IPS-18a (cell line): ENCODE measurements at regions not wholly inside any gene's neighbourhood (a gene's known extent, or its start where the extent isn't known, plus 50 kb on each side); places are given as distances from the start of the nearest gene placed in this dataset.
"Not testable (repeated sequence)": the region's sequence is repeated elsewhere in the genome, so short reads cannot be mapped to it uniquely, and the experiment has no call there.

Experiments used
- H3K27ac ChIP-seq: one replicate; pipeline ENCODE4 v1.5.1; 2013; ENCODE audit warnings: low read length
- H3K27me3 ChIP-seq: one replicate; pipeline ENCODE4 v1.6.1; 2013; ENCODE audit warnings: mild to moderate bottlenecking, low read length; ENCODE audit not compliant: control insufficient read depth, insufficient read depth
- H3K36me3 ChIP-seq: one replicate; pipeline ENCODE4 v1.6.1; 2013; ENCODE audit warnings: low read depth, low read length; ENCODE audit not compliant: control insufficient read depth
- H3K4me1 ChIP-seq: one replicate; pipeline ENCODE4 v1.6.1; 2013; ENCODE audit warnings: low read depth, low read length; ENCODE audit not compliant: control insufficient read depth
- H3K4me3 ChIP-seq: one replicate; pipeline ENCODE4 v1.5.1; 2013; ENCODE audit warnings: low read length
- H3K9ac ChIP-seq: one replicate; pipeline ENCODE4 v1.6.1; 2013; ENCODE audit warnings: mild to moderate bottlenecking, low read length, moderate library complexity
- H3K9me3 ChIP-seq: one replicate; pipeline ENCODE4 v1.6.1; 2013; ENCODE audit warnings: low read depth, low read length; ENCODE audit not compliant: control insufficient read depth

GRCh38 chr14:104400355-104400754 is 179.2 kb upstream of the C14orf180 start:
- H3K27ac ChIP-seq, result no peak overlapping the region
- H3K4me1 ChIP-seq, result peaks cover 12% of the 10 kb centered on the region
- no peaks in the 10 kb centered on the region for H3K27me3 ChIP-seq
- H3K36me3 ChIP-seq, result no peaks in the 10 kb centered on the region
- peaks cover 3% of the 10 kb centered on the region for H3K9me3 ChIP-seq
- H3K9ac ChIP-seq, result no peak overlapping the region
- H3K4me3 ChIP-seq, result no peak overlapping the region

DNA sequence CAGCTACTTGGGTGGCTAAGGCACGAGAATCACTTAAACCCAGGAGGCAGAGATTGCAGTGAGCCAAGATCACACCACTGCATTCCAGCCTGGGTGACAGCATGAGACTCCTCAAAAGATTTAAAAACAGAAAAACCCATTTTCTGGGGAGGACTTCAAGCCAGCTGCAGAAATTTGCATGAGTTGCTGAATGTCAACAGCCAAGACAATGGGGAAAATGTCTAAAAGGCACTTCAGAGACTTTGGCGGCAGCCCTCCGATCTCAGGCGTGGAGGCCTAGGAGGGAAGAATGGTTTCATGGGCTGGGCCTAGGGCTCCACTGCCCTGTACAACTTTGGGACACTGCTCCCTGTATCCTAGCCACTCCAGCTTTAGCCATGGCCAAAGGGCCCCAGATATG is 177.8 kb upstream of the C14orf180 start:
- no peak overlapping the region for H3K27ac ChIP-seq
- H3K4me1 ChIP-seq, result peaks cover 12% of the 10 kb centered on the region
- H3K36me3 ChIP-seq, result no peaks in the 10 kb centered on the region
- no peak overlapping the region for H3K9ac ChIP-seq
- no peak overlapping the region for H3K4me3 ChIP-seq
- H3K9me3 ChIP-seq, result peaks cover 3% of the 10 kb centered on the region
- H3K27me3 ChIP-seq, result no peaks in the 10 kb centered on the region

DNA sequence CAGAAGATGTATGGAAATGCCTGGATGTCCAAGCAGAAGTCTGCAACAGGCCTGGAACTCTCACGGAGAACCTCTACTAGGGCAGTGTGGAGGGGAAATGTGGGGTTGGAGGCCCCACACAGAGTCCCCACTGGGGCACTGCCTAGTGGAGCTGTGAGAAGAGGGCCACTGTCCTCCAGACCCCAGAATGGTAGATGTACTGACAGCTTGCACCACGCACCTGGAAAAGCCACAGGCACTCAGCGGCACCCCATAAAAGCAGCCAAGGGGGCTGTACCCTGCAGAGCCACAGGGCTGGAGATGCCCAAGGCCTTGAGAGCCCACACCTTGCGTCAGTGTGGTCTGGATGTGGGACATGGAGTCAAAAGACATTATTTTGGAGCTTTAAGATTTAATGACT is 177.3 kb upstream of the C14orf180 start:
- H3K9ac ChIP-seq, H3K4me3 ChIP-seq, H3K36me3 ChIP-seq, H3K9me3 ChIP-seq, H3K27ac ChIP-seq, H3K27me3 ChIP-seq: not testable (repeated sequence)
- peaks cover 12% of the 10 kb centered on the region for H3K4me1 ChIP-seq

GRCh38 chr14:104403421-104404220 is 175.9 kb upstream of the C14orf180 start:
- no peak overlapping the region for H3K4me3 ChIP-seq
- H3K27me3 ChIP-seq, result no peaks in the 10 kb centered on the region
- peaks cover 12% of the 10 kb centered on the region for H3K4me1 ChIP-seq
- no peak overlapping the region for H3K9ac ChIP-seq
- H3K9me3 ChIP-seq, result no peaks in the 10 kb centered on the region
- H3K27ac ChIP-seq, result no peak overlapping the region
- H3K36me3 ChIP-seq, result no peaks in the 10 kb centered on the region

- no peaks in the 10 kb centered on the region for H3K9me3 ChIP-seq
- H3K27me3 ChIP-seq, result no peaks in the 10 kb centered on the region
- H3K9ac ChIP-seq, result no peak overlapping the region
- H3K27ac ChIP-seq, result no peak overlapping the region
- peaks cover 12% of the 10 kb centered on the region for H3K4me1 ChIP-seq
- no peaks in the 10 kb centered on the region for H3K36me3 ChIP-seq
- H3K4me3 ChIP-seq, result no peak overlapping the region
These were observed 174.6 kb upstream of the C14orf180 start for GRCh38 chr14:104404922-104405321.

DNA sequence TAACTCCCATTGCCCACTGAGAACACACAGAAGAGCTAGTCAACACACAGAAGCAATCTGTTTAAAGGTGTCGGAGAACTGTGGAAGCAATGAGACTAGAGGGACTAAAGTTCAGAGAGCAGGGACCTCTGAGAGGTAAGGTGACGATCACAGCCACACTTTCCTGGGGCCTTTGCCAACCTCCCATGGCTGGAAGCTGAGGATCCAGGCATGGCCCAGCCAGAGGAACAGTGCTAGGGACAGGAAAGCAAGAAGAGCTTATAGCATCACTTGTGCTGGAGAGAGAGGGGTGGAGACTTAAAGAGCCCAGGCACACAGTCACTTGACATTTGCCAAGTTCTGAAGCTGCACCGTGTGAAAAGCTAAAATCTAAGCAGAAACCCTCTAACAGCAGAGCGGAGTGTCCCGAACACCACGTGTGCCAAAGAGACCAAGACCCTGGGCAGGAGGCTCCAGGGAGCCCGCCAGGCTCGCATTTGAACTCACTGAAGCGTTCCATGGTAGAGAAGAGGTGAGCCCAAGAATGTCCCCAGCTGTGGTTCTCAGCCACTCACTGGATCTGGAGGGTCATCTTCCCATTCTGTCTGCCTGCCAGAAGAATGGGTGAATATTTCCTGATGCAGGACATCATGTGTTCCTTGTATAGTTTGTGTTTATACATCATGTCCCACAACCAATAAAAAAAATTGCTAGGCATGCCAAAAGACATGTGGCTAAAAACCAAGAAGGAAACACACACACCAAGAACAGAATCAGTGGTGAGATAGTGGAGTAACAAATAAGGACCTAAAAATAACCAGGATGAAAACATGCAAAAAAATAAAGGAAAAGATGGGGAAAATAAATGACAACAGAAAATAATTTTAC is 174.0 kb upstream of the C14orf180 start:
- H3K27ac ChIP-seq, result no peak overlapping the region
- H3K27me3 ChIP-seq, result no peaks in the 10 kb centered on the region
- H3K9me3 ChIP-seq, result no peaks in the 10 kb centered on the region

GRCh38 chr14:104406831-104407230 is 172.7 kb upstream of the C14orf180 start:
- Histone ChIP-seq H3K4me3 (no peak overlapping the region), H3K9ac (no peak overlapping the region), H3K27ac (no peak overlapping the region), H3K36me3 (no peaks in the 10 kb centered on the region), H3K27me3 (no peaks in the 10 kb centered on the region), H3K9me3 (no peaks in the 10 kb centered on the region), H3K4me1 (peaks cover 12% of the 10 kb centered on the region)

More for the DNA sequence above, 174.0 kb upstream of the C14orf180 start:
- Histone ChIP-seq H3K4me3 (no peak overlapping the region), H3K4me1 (peaks cover 12% of the 10 kb centered on the region), H3K36me3 (no peaks in the 10 kb centered on the region), H3K9ac (no peak overlapping the region)

GRCh38 chr14:104416383-104416782 is 163.2 kb upstream of the C14orf180 start:
- no peaks in the 10 kb centered on the region for H3K9me3 ChIP-seq

GRCh38 chr14:104419865-104420505 is 159.6 kb upstream of the C14orf180 start:
- H3K36me3 ChIP-seq, result no peaks in the 10 kb centered on the region
- no peak overlapping the region for H3K27ac ChIP-seq
- H3K9me3 ChIP-seq, result no peaks in the 10 kb centered on the region
- peaks cover 10% of the 10 kb centered on the region for H3K4me1 ChIP-seq
- no peak overlapping the region for H3K4me3 ChIP-seq
- H3K9ac ChIP-seq, result no peak overlapping the region
- no peaks in the 10 kb centered on the region for H3K27me3 ChIP-seq

More at GRCh38 chr14:104416383-104416782, 163.2 kb upstream of the C14orf180 start:
- H3K9ac ChIP-seq, result no peak overlapping the region
- H3K4me3 ChIP-seq, result no peak overlapping the region
- peaks cover 10% of the 10 kb centered on the region for H3K4me1 ChIP-seq
- H3K27me3 ChIP-seq, result no peaks in the 10 kb centered on the region
- no peaks in the 10 kb centered on the region for H3K36me3 ChIP-seq
- H3K27ac ChIP-seq, result no peak overlapping the region

GRCh38 chr14:104420523-104420922 is 159.0 kb upstream of the C14orf180 start:
- not testable (repeated sequence) for H3K36me3 ChIP-seq, H3K4me3 ChIP-seq, H3K9me3 ChIP-seq, H3K27me3 ChIP-seq, H3K27ac ChIP-seq, H3K9ac ChIP-seq, H3K4me1 ChIP-seq

GRCh38 chr14:104420990-104421389 is 158.6 kb upstream of the C14orf180 start:
- Histone ChIP-seq H3K4me3 (no peak overlapping the region), H3K36me3 (no peaks in the 10 kb centered on the region), H3K27me3 (no peaks in the 10 kb centered on the region), H3K9me3 (no peaks in the 10 kb centered on the region), H3K9ac (no peak overlapping the region), H3K4me1 (peaks cover 10% of the 10 kb centered on the region), H3K27ac (no peak overlapping the region)
